Fibroblast of skin of back (primary cell): ENCODE measurements at regions not wholly inside any gene's neighbourhood (a gene's known extent, or its start where the extent isn't known, plus 50 kb on each side); places are given as distances from the start of the nearest gene placed in this dataset.
A peak's percentile ranks its signal among the peaks of the same experiment; 100 is the strongest.
"Not testable (repeated sequence)": the region's sequence is repeated elsewhere in the genome, so short reads cannot be mapped to it uniquely, and the experiment has no call there.

Experiments
- DNase-seq: peaks from one replicate; pipeline ENCODE4 v3.0.0-alpha.2; 2013

DNA sequence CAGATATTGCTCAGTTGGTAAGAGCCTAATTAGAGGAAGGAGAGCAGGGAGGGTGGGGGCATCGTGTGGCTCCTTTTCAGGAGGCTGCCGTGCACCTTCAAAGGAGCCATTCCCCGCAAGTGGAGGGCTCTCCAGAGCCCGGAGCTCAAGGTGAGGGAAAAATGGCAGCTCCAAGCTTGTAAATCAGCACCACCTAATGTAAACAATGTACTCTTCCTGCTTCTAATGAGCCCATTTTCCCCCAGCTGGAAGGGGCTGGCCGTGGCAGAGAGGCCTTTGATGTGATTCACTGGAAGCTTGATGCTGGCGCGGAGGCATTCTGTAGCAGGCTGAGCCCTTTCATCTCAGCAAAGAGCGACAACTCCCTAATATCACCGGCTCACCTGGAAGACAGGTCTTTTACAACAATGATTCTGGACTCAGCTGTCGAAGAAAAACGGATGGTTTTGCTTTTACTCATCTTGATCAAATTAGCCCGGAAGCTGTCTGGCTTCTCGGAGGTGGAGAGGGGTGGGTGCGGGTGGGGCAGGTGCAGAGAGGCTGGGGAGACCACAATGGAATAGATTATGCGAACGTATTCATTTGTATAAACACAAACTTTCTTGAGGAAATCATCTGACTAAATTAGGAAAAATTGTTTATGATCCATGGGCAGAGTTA, 112.5 kb downstream of the RRAGC start:
- DNase-seq = no peak

DNA sequence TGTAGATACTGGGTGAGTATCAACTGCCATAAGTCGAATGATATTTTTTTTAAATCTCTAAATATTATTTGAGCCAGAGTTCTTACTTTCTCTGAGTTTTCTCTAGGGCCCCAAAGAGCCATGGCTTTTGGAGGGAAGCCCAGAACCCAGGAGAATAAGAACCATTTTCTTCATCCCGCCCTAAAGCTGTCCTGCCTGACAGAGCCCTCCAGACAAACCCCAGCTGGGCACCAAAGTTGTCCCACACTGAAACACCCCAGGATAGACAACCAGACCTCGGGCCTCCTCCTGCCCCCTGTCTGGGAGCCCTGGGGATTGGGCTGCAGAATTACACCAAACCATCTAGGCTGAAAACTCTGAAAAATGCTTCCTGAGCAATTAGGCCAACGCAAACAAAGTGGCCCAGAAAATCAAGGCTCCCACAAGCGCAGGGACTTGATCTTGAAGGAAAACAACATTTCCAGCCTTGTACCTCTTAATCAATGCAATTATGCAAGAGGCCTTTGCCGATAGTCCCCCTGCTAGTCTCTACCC, 113.1 kb downstream of the RRAGC start:
- DNase-seq = no peak

- no peak for DNase-seq
Observed at GRCh38 chr1:38745476-38746401, 113.8 kb downstream of the RRAGC start.

DNA sequence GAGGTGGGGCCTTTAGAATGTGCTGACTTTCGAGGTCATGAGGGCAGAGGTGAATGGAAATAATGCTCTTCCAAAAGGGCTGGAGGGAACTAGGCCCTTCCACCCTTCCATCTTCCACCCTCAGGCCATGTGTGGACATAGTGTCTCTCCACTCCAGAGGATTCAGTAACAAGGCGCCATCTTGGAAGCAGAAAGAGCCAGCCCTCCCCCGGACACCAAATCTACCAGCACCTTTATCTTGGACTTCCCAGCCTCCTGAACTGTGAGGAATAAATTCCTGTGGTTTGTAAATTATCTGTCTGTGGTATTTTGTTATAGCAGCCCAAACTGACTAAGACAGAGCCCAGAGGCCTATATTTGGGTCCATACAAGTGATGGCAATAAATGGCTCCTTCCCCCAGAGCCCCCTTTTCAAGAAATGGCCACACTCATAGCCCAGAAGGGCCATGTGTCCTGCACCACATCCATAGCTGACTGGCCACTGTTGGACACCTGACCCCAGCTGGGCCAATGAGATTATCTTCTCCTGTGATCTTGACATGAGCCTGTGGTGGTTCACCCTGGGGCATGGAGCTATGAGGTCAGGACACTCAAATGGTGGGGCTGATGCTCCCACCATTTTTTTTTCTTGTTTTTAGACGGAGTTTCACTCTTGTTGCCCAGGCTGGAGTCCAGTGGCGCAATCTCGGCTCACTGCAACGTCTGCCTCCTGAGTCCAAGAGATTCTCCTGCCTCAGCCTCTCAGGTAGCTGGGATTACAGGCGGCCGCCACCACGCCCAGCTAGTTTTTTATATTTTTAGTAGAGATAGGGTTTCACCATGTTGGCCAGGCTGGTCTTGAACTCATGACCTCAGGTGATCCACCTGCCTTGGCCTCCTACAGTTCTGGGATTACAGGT, 114.9 kb downstream of the RRAGC start:
- DNase-seq = no peak

DNA sequence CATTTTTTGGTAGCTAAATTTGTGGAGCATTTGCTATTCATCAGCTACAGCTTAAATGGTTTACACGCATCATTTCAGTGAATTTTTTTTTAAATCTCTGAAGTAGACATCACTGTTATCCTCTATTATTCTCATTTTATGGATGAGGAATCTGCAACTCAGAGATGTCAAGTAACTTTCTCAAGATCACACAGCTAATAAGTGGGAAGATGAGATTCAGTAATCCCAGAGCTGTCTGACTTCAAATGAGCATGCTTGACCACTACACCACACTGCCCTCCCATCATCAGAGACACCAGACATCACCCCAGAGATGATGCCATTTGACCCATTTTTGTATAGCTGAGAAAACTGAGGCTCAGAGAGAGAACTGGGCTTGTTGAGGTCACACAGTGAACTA, 116.4 kb downstream of the RRAGC start:
- no peak for DNase-seq

DNA sequence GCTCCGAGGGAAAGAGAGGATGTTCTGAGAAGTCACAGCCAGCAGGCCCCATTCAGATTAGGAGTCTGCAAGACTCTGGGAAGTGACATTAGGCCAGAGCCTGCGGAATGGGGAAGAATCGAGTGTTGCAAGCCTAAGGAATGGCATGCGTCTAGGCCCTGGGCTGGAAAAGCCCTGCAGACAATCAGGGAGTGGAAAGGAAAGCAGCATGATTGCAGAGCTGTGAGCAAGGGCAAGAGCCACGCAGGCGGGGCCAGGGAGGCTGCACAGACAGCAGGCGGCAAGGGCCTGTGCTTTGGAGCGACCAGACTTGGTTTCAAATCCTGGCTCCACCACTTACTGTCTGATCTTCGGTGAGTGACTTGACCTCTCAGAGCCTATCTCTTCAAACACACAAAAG, 118.2 kb downstream of the RRAGC start:
- DNase-seq = peak; percentile 48

- peak; percentile 35 for DNase-seq
Observed at GRCh38 chr1:38740487-38740886, 119.1 kb downstream of the RRAGC start.

- DNase-seq = no peak
Observed at GRCh38 chr1:38738207-38738606, 121.4 kb downstream of the RRAGC start.

GRCh38 chr1:38736399-38736798, 123.2 kb downstream of the RRAGC start:
- no peak for DNase-seq

GRCh38 chr1:38735651-38736161, 123.9 kb downstream of the RRAGC start:
- peak; percentile 79 for DNase-seq

DNA sequence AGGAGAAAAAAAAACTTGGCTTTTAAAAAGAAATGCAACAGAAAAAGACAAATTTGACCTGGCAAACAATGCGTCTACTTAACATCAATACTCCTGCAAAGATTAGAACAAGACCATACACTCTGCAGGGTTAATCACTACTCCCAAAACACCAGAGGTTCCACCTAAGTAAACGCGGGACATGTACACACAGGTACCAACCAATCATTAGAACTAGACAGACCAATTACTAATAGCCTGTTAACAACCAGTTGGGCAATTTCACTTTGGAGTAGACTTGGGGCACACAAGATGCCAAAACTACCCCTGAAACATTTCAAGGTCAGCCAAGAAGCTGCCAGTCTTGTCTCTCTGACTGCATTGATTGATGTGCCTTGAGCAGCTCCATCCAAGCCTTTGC, 125.8 kb downstream of the RRAGC start:
- no peak for DNase-seq

DNA sequence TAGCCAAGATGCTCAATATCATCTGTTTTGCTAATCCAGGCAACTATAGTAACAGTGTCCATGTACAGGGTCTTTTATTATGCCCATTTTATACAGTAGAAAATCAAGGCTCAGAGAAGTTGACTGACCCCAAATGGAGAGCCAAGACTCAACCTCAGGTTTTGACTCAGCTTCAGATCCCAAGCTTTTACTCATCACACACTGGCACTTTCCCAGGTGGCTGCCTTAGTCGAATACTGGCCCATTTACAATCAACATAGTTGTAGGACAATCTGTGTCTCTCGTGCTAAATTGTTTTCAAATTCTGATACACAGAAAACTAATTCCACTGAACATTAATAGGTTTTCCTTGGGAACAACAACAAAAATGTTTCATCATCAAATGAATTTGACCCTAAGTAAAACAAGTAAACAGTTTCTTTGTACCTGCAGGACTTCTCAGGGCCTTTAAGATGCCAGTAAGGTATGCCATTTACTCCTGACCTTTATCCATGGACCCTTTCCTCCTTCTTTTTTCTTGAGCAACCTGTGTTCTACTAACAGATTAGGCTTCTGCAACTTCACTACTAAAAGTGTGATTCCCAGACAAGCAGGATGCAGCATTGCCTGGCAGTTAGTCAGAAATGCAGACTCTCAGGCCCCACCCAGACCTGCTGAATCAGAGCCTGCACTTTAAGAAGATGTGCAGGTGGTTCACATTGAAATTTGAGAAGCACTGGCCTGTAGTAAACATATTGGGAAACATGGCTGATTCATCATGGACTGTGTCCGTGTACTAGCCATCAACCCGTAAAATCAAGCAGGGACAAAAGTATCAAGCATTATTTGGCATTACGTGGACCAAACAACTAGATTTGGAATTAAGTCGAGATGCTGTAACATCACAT, 128.8 kb downstream of the RRAGC start:
- no peak for DNase-seq

DNA sequence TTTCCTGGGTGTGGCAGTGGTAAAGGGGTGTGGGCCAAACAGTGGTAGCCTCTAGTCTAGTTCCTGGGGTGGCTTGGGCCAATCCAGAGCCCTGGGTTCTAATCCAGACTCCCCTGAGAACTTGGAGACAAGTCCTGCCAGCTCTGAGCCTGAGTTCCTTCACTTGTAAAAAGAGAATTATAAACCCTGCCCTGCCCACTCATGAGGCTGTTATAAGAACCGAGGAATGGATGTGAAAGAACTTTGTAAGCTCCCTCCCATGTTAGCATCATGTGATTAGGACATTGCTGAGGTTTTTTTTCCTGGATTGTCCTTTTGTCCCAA, 131.0 kb downstream of the RRAGC start:
- DNase-seq = no peak

DNA sequence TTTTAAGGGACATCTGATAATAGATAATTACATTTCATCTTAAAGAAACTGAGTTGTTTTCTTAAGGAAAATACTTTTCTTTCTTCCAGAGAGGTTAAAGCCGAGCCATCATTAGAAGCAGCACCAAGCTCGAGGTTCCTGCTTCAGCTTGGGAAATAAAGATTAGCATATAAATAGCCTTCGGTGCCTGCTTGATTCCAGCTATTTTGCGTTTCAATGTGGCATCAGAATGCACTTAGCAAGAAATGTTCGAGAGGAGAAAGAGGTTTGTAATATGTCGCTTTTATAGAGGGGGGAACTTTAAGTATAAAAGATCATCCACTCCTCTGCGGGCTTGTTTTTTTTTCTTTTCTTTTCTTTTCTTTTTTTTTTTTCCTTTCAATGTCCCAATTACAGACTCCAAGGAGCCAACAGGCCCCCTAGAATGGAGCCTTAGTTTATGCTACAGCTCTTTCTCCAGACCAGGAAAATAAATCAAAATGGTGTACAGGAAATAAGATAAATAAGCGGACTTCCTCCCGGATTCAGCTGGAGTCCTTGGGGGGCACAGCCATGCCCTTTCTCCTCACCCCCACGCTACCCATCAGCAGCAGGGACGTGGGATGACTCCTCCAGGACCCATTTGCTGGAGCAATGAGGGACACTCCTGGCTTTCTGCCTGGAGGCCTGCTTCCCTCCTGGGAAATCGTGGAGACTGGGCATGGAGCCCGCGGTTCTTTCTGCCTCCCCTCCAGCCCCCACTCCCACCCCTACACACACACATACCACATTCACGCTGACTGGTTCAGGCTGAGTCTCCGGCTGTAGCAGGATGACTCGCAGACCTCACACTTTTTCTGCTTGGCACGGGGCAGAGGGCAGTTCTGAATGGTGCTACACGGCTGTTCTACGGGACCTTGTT, 131.6 kb downstream of the RRAGC start:
- peak; percentile 86 for DNase-seq

DNA sequence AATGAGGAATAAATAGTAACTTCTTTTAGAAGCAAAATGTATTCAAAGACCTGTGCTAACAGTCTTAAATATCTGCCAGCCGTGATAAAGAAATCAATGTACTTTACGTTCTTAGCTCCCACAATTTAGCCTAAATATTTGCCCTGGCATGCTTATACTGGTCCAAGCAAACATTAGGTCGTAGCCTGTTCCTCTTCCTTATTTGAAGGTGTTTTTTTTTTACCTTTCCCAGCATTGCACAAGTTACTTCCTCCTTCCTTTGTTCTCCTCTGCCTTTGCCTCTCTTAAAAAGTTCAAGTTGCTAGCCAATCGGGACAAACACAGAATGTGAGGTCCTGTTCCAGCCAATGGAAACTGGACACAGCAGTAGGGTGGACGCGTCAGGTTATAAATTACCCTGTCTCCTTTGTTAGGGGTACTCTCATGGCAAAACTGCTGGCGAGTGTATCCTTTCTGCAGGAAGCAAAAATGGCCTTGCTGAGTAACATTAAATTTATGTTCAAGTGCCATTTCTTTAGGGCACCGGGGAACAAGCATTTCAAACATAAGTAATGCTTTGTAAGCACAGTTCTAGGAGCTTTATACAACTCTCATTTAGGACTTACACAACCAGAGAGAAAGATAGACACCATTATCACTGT, 134.1 kb downstream of the RRAGC start:
- not testable (repeated sequence) for DNase-seq

GRCh38 chr1:38724160-38725131, 135.1 kb downstream of the RRAGC start:
- no peak for DNase-seq

- DNase-seq = no peak
Observed at GRCh38 chr1:38721816-38722215, 137.8 kb downstream of the RRAGC start.

GRCh38 chr1:38719880-38720279, 139.7 kb downstream of the RRAGC start:
- no peak for DNase-seq

DNA sequence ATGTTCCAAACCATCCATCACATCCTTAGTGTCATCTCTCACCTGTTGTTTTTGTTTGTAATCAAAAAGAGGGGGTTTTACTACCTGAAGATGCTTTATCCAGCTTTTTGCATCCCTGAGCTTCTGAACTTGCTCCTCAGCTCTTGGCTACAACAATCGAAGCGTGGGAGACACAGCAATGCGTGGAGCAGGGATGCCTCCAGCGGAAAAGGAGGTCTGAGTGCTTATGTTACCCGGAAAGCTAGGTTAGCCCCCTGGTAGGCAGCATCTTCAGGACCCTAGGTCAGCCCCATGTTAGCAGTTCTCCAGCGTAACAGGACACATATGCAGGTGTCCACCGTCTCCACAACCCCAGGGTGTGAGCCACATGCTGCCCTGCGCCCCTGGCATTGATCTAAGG, 141.5 kb downstream of the RRAGC start:
- DNase-seq = no peak
